SK-N-DZ (cell line): ENCODE measurements at regions not wholly inside any gene's neighbourhood (a gene's known extent, or its start where the extent isn't known, plus 50 kb on each side); places are given as distances from the start of the nearest gene placed in this dataset.

Experiments used
- DNase-seq: peaks from one replicate; pipeline ENCODE4 v3.0.0-alpha.2; 2015; ENCODE audit warnings: low spot score

GRCh38 chr2:34447097-34447496 is 848.0 kb upstream of the FAM98A start:
- no peak for DNase-seq

- DNase-seq = no peak
These were observed 824.2 kb upstream of the FAM98A start for GRCh38 chr2:34423301-34423700.

GRCh38 chr2:34419856-34420255 is 820.8 kb upstream of the FAM98A start:
- no peak for DNase-seq

GRCh38 chr2:34416856-34417255 is 817.8 kb upstream of the FAM98A start:
- DNase-seq = no peak

GRCh38 chr2:34414856-34415255 is 815.8 kb upstream of the FAM98A start:
- no peak for DNase-seq

GRCh38 chr2:34408100-34408499 is 809.0 kb upstream of the FAM98A start:
- DNase-seq = no peak

GRCh38 chr2:34403512-34403911 is 804.4 kb upstream of the FAM98A start:
- DNase-seq = no peak

GRCh38 chr2:34402376-34402775 is 803.3 kb upstream of the FAM98A start:
- no peak for DNase-seq

- no peak for DNase-seq
These were observed 802.1 kb upstream of the FAM98A start for GRCh38 chr2:34401186-34401585.

GRCh38 chr2:34388446-34388845 is 789.3 kb upstream of the FAM98A start:
- no peak for DNase-seq

- no peak for DNase-seq
These were observed 788.4 kb upstream of the FAM98A start for GRCh38 chr2:34387536-34387935.

- DNase-seq = no peak
These were observed 780.5 kb upstream of the FAM98A start for GRCh38 chr2:34379586-34379985.

GRCh38 chr2:34373586-34374233 is 774.6 kb upstream of the FAM98A start:
- no peak for DNase-seq

- DNase-seq = no peak
These were observed 773.9 kb upstream of the FAM98A start for GRCh38 chr2:34372967-34373366.

GRCh38 chr2:34371711-34372110 is 772.6 kb upstream of the FAM98A start:
- DNase-seq = no peak

GRCh38 chr2:34368304-34368703 is 769.2 kb upstream of the FAM98A start:
- no peak for DNase-seq

- no peak for DNase-seq
These were observed 766.8 kb upstream of the FAM98A start for GRCh38 chr2:34365932-34366331.

- DNase-seq = no peak
These were observed 766.4 kb upstream of the FAM98A start for GRCh38 chr2:34365512-34365911.

- DNase-seq = no peak
These were observed 754.5 kb upstream of the FAM98A start for GRCh38 chr2:34353509-34354113.

GRCh38 chr2:34349527-34349926 is 750.4 kb upstream of the FAM98A start:
- DNase-seq = no peak

- no peak for DNase-seq
These were observed 745.9 kb upstream of the FAM98A start for GRCh38 chr2:34345030-34345429.

- DNase-seq = no peak
These were observed 741.2 kb upstream of the FAM98A start for GRCh38 chr2:34340307-34340706.

- no peak for DNase-seq
These were observed 738.6 kb upstream of the FAM98A start for GRCh38 chr2:34337735-34338134.

- no peak for DNase-seq
These were observed 733.7 kb upstream of the FAM98A start for GRCh38 chr2:34332813-34333212.
